Mucosa of gallbladder (tissue), 1 donor: ENCODE measurements at regions not wholly inside any gene's neighbourhood (a gene's known extent, or its start where the extent isn't known, plus 50 kb on each side); places are given as distances from the start of the nearest gene placed in this dataset.
"Not testable (repeated sequence)": the region's sequence is repeated elsewhere in the genome, so short reads cannot be mapped to it uniquely, and the experiment has no call there.

Experiments used
- DNase-seq: peaks from one replicate; pipeline ENCODE4 v3.0.0-alpha.2; 2020; ENCODE audit warnings: low spot score
- donor health status: DM: no; HTN: no; CAD: no.

- no peak for DNase-seq
Measured at GRCh38 chr1:55876276-55877060, 661.3 kb upstream of the USP24 start.

- no peak for DNase-seq
Measured at GRCh38 chr1:55870106-55870505, 654.9 kb upstream of the USP24 start.

DNA sequence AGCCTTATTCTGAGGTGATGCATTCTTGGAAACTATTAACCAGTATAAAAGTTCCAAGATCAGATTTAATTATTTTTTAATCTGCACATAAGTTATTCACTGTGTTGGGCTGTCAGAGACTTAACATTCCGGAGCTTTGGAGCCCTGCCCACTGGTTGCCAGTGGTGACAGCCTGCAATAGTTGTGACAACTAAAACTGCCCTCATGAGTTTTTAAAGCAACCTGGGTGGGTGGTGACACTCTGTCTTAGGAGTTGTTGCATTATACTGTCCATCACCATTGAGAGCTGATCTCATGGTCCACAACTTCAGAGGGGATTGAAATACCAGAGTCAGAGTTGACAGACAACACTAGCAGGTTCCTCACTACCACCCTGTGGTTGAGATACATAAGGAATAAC, 653.9 kb upstream of the USP24 start:
- DNase-seq = no peak

- no peak for DNase-seq
Measured at GRCh38 chr1:55868026-55868425, 652.9 kb upstream of the USP24 start.

GRCh38 chr1:55867304-55867843, 652.2 kb upstream of the USP24 start:
- no peak for DNase-seq

DNA sequence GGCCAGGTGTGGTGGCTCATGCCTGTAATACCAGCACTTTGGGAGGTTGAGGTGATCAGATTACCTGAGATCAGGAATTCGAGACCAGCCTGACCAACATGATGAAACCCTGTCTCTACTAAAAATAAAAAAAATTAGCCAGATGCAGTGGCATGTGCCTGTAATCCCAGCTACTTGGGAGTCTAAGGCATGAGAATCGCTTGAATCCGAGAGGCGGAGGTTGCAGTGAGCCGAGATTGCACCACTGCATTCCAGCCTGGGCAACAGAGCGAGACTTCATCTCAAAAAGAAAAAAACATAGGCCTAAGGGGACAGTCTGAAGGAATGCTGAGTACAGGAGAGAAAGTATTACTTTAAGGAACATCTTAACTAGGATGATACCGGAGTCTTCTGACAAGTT, 650.6 kb upstream of the USP24 start:
- DNase-seq = not testable (repeated sequence)

- no peak for DNase-seq
Measured at GRCh38 chr1:55864251-55864650, 649.1 kb upstream of the USP24 start.

- DNase-seq = no peak
Measured at GRCh38 chr1:55861676-55862340, 646.6 kb upstream of the USP24 start.

DNA sequence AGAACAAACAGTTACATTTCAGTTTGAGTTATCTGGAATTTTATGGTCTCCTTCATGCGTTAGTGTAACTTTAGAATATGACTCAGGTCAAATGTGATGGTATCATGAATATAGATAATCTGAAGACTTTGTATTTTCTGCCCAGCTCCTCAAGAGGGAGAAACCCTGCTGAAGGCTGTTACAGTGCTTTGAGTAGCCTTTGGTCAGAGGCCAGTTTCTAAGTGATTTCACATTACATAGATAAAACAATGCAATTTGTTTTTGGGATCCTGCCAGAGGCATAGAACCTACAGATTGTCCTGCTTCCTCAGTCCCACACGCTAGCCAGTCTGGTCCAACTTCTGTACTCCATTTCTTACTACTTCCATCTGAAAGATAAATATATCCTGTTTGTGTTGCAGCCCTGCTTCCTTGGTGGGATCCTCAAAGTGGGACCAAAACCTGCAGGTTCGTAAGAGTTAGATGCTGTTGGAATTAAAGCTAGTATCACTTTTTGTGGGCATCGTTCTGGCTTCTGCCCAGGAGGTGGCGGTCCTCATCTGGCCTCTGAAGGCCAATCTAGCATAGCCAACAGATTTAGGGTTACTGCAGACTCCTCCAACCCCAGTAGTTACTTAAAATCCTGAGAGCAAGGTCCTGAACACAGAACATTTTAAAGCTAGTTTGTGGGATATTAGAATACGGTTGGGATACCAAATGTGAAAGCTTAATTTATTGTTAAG, 645.8 kb upstream of the USP24 start:
- no peak for DNase-seq

GRCh38 chr1:55860326-55860725, 645.2 kb upstream of the USP24 start:
- DNase-seq = no peak

DNA sequence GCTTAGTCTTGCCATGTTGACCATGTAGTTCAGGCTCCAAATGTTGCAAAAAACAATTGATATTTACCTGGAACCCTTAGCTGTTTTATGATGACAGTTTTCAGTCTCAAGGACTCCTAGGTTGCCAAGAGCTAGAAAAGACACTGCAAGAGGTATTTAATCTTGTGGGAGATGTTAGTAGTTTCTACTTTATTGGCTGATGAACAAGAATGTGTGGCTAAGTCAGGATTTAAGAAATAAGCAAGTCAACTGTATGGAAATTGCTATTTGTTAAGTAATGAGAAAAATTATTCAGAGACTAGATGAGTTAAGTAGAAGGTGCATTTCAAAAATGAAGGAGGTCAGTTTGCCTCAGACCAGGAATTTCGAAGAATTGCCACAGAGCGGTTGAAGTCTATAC, 639.7 kb upstream of the USP24 start:
- no peak for DNase-seq

GRCh38 chr1:55848906-55849305, 633.7 kb upstream of the USP24 start:
- DNase-seq = no peak

DNA sequence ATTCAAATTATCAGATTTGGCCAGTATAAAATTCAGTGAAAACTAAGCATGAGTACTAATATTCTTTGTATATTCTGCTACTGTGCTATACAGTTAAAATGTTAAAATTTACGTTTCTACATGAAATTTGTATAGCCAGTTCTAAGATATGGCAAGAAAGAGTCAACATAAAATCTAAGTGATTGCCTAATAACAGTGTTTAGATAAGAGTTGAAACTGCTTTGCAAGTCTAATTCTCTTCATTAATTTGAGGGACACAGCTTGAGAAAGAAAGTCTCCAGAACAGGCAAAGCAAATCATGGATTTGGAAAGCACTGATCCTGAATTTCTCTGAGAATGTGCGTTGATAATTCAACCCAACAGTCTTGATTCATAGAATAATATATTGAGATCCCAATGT, 630.9 kb upstream of the USP24 start:
- DNase-seq = no peak

- DNase-seq = no peak
Measured at GRCh38 chr1:55844322-55844721, 629.2 kb upstream of the USP24 start.

GRCh38 chr1:55839626-55840025, 624.5 kb upstream of the USP24 start:
- no peak for DNase-seq

DNA sequence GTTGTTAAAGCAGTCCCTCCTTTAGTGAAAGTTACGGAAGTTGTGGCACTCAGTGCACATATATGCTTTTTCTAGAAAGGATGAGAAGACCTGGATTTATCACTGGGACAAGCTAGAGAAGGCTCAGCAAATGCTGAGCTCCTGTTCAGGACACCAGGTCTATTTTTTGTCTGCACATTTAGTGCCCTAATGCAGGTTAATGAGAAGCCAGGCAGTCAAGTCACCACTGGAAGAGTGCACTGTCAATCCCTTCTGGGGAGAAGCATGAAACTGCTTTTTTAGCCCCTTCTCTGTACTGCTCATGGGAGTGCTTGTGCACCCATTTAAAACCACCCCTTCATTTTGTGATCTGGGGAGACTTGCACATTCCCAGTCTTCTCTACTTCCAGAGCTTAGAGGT, 624.1 kb upstream of the USP24 start:
- DNase-seq = no peak

DNA sequence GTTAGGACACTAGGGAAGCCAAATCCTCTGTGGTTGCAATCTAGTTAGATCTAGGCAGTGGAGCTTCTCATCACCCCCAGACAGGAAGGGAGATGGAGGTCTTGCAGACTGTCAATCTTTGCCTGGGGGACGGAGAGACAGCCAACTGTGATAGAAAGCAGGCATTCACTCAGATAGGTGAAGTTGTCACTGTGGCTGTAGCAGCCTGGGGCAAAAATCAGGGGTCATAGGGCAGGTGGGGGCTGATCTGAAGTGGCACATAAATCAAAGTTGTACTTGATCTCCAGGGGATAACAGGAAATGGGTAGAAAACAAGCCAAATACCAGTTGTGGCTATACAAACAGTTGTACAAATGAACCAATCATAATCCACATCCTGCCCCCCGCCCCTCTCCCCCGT, 620.9 kb upstream of the USP24 start:
- DNase-seq = no peak

- no peak for DNase-seq
Measured at GRCh38 chr1:55833529-55834091, 618.4 kb upstream of the USP24 start.

DNA sequence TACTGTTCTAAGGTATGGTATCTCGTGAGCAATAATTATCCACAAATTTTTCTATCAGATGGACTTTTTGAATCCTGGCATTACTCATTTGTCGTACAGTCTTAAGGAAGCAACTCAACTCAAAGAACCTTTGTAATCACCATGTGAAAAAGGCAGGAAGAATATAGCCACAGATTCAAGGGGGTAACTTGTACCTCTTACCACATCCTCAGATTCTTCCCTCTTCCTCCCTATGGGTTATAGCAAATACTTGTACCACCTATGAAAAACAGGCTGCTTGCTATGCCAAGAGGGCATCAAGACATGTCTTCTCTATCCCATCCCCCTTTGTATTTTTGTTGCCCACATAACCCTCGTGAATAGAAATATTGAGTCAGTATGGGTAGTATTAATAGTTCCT, 616.6 kb upstream of the USP24 start:
- no peak for DNase-seq

DNA sequence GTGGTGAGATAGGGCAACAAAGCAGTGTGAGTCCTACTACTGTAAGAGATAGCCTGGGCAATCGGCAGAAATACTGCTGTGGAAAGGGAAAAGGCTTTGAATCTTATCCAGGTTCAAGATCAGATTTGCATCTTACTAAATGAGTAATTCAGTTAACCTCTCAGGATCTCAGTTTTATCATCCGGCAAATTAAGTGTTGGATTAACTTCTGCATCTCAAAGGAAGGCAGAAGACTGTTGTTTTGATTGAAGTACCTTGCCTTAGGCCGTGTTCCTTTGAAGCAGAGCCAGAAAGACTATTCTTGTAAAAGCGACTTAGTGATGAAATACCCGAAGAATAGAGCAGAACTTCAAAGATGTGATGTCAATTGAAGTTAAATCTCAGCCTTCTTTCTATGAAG, 612.9 kb upstream of the USP24 start:
- DNase-seq = no peak

DNA sequence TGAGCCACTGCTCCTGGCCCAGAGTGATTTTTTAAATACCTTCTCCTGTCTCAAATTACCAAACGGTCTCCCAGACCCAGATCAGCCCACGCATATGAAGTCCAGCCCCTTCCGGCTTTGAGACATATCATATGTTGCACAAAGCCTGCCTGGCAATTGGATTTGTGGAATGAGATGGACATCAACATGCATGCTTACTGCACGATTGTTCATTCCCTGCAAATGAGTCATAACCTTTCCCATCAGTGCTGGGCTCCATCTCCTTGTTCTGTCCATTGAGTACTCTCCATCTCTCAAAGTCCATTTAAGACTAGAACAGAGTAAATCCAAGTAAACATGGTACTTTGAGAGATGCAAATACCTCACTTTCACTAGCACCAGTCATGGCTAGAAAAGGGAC, 612.2 kb upstream of the USP24 start:
- DNase-seq = peak; percentile 16

DNA sequence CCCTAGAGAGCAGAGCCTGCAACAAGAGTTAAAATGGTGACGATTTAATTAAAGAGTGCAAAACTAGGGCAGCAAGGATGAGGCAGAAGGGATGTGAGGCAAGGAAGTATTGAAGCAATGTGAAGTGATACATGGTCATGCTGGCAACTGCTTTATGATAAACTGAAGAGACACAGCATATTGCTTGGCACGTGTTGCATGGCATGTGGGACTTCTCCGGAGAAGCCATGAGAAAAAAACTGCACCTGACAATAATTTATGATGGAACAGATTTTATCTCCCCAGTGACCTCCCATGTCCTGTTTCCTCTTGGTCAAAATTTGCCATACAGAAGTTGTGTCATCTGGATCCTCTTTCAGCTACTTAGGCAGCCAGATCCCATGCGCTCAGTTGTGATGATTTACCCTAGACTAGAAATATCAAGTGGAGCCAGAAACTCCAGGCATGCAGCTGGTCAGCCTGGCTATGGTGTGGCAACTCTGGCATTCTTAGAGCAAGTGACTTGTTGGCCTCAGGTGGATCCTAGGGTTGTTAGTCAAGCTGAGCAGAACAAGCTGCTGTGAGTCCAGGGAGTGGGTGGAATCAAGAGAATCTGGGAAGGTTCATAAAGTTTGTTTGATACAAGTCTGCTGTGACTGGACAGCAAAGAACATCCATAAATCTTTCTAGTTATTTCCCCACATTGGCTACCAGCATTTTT, 611.4 kb upstream of the USP24 start:
- DNase-seq = no peak
